HEK293T (cell line): ENCODE measurements at regions not wholly inside any gene's neighbourhood (a gene's known extent, or its start where the extent isn't known, plus 50 kb on each side); places are given as distances from the start of the nearest gene placed in this dataset.

Experiments used
- ARNT ChIP-seq: fragments of 450-650 bp; IDR thresholded peaks from 2 replicates; pipeline ENCODE4 v1.6.1; 2017; ENCODE audit warnings: mild to moderate bottlenecking
- BHLHE40 ChIP-seq: fragments of 450-650 bp; IDR thresholded peaks from 2 replicates; pipeline ENCODE4 v1.6.1; 2016; ENCODE audit warnings: mild to moderate bottlenecking, moderate library complexity, borderline replicate concordance
- ELF4 ChIP-seq: fragments of 450-650 bp; IDR thresholded peaks from 2 replicates; pipeline ENCODE4 v1.6.1; 2017; ENCODE audit warnings: antibody characterized with exemption
- FOXA1 ChIP-seq: fragments of 450-650 bp; IDR thresholded peaks from 2 replicates; pipeline ENCODE4 v1.6.1; 2016; ENCODE audit warnings: mild to moderate bottlenecking
- FOXM1 ChIP-seq: fragments of 450-650 bp; IDR thresholded peaks from 2 replicates; pipeline ENCODE4 v1.6.1; 2017; ENCODE audit warnings: mild to moderate bottlenecking, borderline replicate concordance
- HDGF ChIP-seq: fragments of 450-650 bp; IDR thresholded peaks from 2 replicates; pipeline ENCODE4 v1.6.1; 2017; ENCODE audit warnings: antibody characterized with exemption, borderline replicate concordance
- L3MBTL2 ChIP-seq: fragments of 450-650 bp; conservative IDR thresholded peaks from 2 replicates; pipeline ENCODE4 v1.6.1; 2016; ENCODE audit warnings: mild to moderate bottlenecking
- LEF1 ChIP-seq: fragments of 450-650 bp; IDR thresholded peaks from 2 replicates; pipeline ENCODE4 v1.6.1; 2017; ENCODE audit warnings: mild to moderate bottlenecking, borderline replicate concordance
- NFRKB ChIP-seq: fragments of 450-650 bp; IDR thresholded peaks from 2 replicates; pipeline ENCODE4 v1.6.1; 2016; ENCODE audit warnings: mild to moderate bottlenecking, moderate library complexity
- SP1 ChIP-seq: fragments of 450-650 bp; IDR thresholded peaks from 2 replicates; pipeline ENCODE4 v1.6.1; 2017
- SUZ12 ChIP-seq: fragments of 450-650 bp; IDR thresholded peaks from 2 replicates; pipeline ENCODE4 v1.6.1; 2016; ENCODE audit warnings: mild to moderate bottlenecking

- TF ChIP-seq SP1 (no peak), ARNT (no peak), FOXM1 (no peak), BHLHE40 (no peak), HDGF (no peak), NFRKB (no peak), SUZ12 (no peak), L3MBTL2 (no peak), ELF4 (no peak), LEF1 (no peak), FOXA1 (no peak)
These were observed 252.7 kb downstream of the SOD2 start for GRCh38 chr6:159440349-159440748.
